ENCODE measurements at regions not wholly inside any gene's neighbourhood (a gene's known extent, or its start where the extent isn't known, plus 50 kb on each side); places are given as distances from the start of the nearest gene placed in this dataset.

DNA sequence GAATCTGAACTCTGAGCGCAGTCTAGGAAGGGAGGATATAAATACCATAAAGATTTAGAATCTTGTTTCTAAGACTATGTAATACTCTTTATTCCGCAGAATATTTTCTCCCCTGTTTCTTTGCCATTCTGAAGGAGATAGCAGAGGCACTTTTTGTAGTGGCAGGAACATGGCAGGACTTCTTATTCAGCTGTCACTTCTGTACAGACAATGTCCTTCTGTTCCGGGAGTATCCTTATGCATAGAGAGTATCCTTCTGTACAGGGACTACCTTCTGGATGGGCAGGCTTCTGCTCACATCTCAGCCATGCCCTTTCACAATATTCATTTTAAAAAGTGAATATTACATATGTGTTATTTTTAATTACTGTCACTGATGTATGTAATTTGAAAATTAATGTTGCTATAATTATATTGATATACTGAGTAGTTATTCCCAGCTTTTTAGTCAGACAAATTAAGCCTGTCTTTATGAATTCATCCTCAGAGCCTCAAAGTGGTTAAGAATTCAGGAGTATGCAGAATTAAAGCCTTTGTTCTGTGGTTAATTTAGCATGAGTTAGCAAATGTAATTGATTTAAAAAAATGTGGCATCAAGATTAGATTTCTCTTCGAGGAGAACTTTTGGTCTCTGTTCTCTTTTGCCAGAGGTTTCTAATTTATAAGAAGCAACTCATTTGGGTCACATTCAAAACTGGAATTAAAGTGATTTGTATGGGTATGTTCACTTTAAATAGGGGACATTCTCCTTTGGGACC, 174.4 kb downstream of the FHIP1A start:
- TF ChIP-seq POLR2A (IDR thresholded peaks at IDR 0.05) = no peak
- TF ChIP-seq CTCF (IDR thresholded peaks at IDR 0.05) = no peak
- TF ChIP-seq EP300 (IDR thresholded peaks at IDR 0.05) = no peak

All from suprapubic skin (tissue), 3 donors.